HG03354 (cell line): ENCODE measurements at regions not wholly inside any gene's neighbourhood (a gene's known extent, or its start where the extent isn't known, plus 50 kb on each side); places are given as distances from the start of the nearest gene placed in this dataset.
A peak's percentile ranks its signal among the peaks of the same experiment; 100 is the strongest.

ENCODE experiments used
- ATAC-seq: cut with Tn5 transposase; IDR thresholded peaks from one replicate; pipeline ENCODE4 v1.9.1; 2021; ENCODE audit warnings: mild to moderate bottlenecking; ENCODE audit not compliant: unreplicated experiment, poor library complexity, severe bottlenecking

- ATAC-seq: no peak
These were observed 163.6 kb upstream of the PARP11 start for GRCh38 chr12:4036671-4037271.

GRCh38 chr12:4034921-4035320 is 161.7 kb upstream of the PARP11 start:
- ATAC-seq: no peak

- ATAC-seq: no peak
These were observed 159.9 kb upstream of the PARP11 start for GRCh38 chr12:4032924-4033615.

- ATAC-seq: no peak
These were observed 158.6 kb upstream of the PARP11 start for GRCh38 chr12:4031703-4032291.

GRCh38 chr12:4030929-4031702 is 157.9 kb upstream of the PARP11 start:
- ATAC-seq: peak; percentile 83

GRCh38 chr12:4027412-4027811 is 154.2 kb upstream of the PARP11 start:
- ATAC-seq: no peak

- ATAC-seq: no peak
These were observed 153.3 kb upstream of the PARP11 start for GRCh38 chr12:4026517-4026916.

GRCh38 chr12:4026020-4026358 is 152.8 kb upstream of the PARP11 start:
- no peak for ATAC-seq

- no peak for ATAC-seq
These were observed 152.2 kb upstream of the PARP11 start for GRCh38 chr12:4025181-4026019.

- ATAC-seq: no peak
These were observed 151.5 kb upstream of the PARP11 start for GRCh38 chr12:4024701-4025100.

- no peak for ATAC-seq
These were observed 142.3 kb upstream of the PARP11 start for GRCh38 chr12:4015225-4016091.

GRCh38 chr12:4014858-4015224 is 141.6 kb upstream of the PARP11 start:
- no peak for ATAC-seq

- ATAC-seq: no peak
These were observed 141.2 kb upstream of the PARP11 start for GRCh38 chr12:4014444-4014843.

- no peak for ATAC-seq
These were observed 140.1 kb upstream of the PARP11 start for GRCh38 chr12:4012977-4013968.

- no peak for ATAC-seq
These were observed 138.9 kb upstream of the PARP11 start for GRCh38 chr12:4012073-4012472.

- ATAC-seq: no peak
These were observed 138.4 kb upstream of the PARP11 start for GRCh38 chr12:4011597-4011996.

GRCh38 chr12:4009979-4010704 is 136.9 kb upstream of the PARP11 start:
- no peak for ATAC-seq
